H7 (cell line): ENCODE measurements at regions not wholly inside any gene's neighbourhood (a gene's known extent, or its start where the extent isn't known, plus 50 kb on each side); places are given as distances from the start of the nearest gene placed in this dataset.
A peak's percentile ranks its signal among the peaks of the same experiment; 100 is the strongest.

Experiments
- DNase-seq: peaks from one replicate; pipeline ENCODE4 v3.0.0; 2012
- H3K27me3 ChIP-seq: 2 replicates; pipeline ENCODE4 v1.6.0; 2011; ENCODE audit warnings: mild to moderate bottlenecking, low read length; ENCODE audit not compliant: control insufficient read depth, insufficient read depth
- H3K36me3 ChIP-seq: replicated peaks from 2 replicates; pipeline ENCODE4 v1.5.1; 2011; ENCODE audit warnings: low read length; ENCODE audit not compliant: control insufficient read depth, insufficient read depth
- H3K4me3 ChIP-seq: 2 replicates; pipeline ENCODE4 v1.5.1; 2011; ENCODE audit warnings: low read depth, mild to moderate bottlenecking, control low read depth, low read length, moderate library complexity; ENCODE audit not compliant: insufficient read depth

- no peak for DNase-seq
- Histone ChIP-seq H3K36me3 (no peaks in the 10 kb centered on the region), H3K27me3 (no peaks in the 10 kb centered on the region), H3K4me3 (no peak overlapping the region)
These were observed 157.7 kb upstream of the DIPK2B start for GRCh38 chrX:45358392-45358791.

- Histone ChIP-seq H3K27me3 (no peaks in the 10 kb centered on the region), H3K36me3 (no peaks in the 10 kb centered on the region), H3K4me3 (no peak overlapping the region)
- no peak for DNase-seq
These were observed 152.8 kb upstream of the DIPK2B start for GRCh38 chrX:45353456-45353855.

- Histone ChIP-seq H3K4me3 (no peak overlapping the region), H3K36me3 (no peaks in the 10 kb centered on the region), H3K27me3 (no peaks in the 10 kb centered on the region)
- no peak for DNase-seq
These were observed 151.9 kb upstream of the DIPK2B start for GRCh38 chrX:45352611-45353010.

- H3K27me3 ChIP-seq = no peaks in the 10 kb centered on the region
- DNase-seq = no peak
- no peak overlapping the region for H3K4me3 ChIP-seq
- H3K36me3 ChIP-seq = no peaks in the 10 kb centered on the region
These were observed 150.8 kb upstream of the DIPK2B start for GRCh38 chrX:45351478-45351877.

GRCh38 chrX:45348296-45348695, 147.6 kb upstream of the DIPK2B start:
- Histone ChIP-seq H3K36me3 (no peaks in the 10 kb centered on the region), H3K27me3 (no peaks in the 10 kb centered on the region), H3K4me3 (no peak overlapping the region)
- DNase-seq = no peak

GRCh38 chrX:45347877-45348276, 147.2 kb upstream of the DIPK2B start:
- Histone ChIP-seq H3K4me3 (no peak overlapping the region), H3K36me3 (no peaks in the 10 kb centered on the region), H3K27me3 (no peaks in the 10 kb centered on the region)
- DNase-seq = no peak

GRCh38 chrX:45344594-45344993, 143.9 kb upstream of the DIPK2B start:
- H3K36me3 ChIP-seq = no peaks in the 10 kb centered on the region
- no peak overlapping the region for H3K4me3 ChIP-seq
- no peak for DNase-seq
- no peaks in the 10 kb centered on the region for H3K27me3 ChIP-seq

- DNase-seq = no peak
- Histone ChIP-seq H3K4me3 (no peak overlapping the region), H3K36me3 (no peaks in the 10 kb centered on the region), H3K27me3 (no peaks in the 10 kb centered on the region)
These were observed 128.5 kb upstream of the DIPK2B start for GRCh38 chrX:45329217-45329616.

- Histone ChIP-seq H3K4me3 (no peak overlapping the region), H3K27me3 (no peaks in the 10 kb centered on the region), H3K36me3 (no peaks in the 10 kb centered on the region)
- DNase-seq = no peak
These were observed 124.3 kb upstream of the DIPK2B start for GRCh38 chrX:45324941-45325340.

GRCh38 chrX:45323387-45323786, 122.7 kb upstream of the DIPK2B start:
- Histone ChIP-seq H3K4me3 (no peak overlapping the region), H3K27me3 (no peaks in the 10 kb centered on the region), H3K36me3 (no peaks in the 10 kb centered on the region)
- DNase-seq = no peak

GRCh38 chrX:45322820-45323219, 122.1 kb upstream of the DIPK2B start:
- no peak overlapping the region for H3K4me3 ChIP-seq
- no peak for DNase-seq
- H3K27me3 ChIP-seq = no peaks in the 10 kb centered on the region
- H3K36me3 ChIP-seq = no peaks in the 10 kb centered on the region

- DNase-seq = peak; percentile 1
- Histone ChIP-seq H3K4me3 (no peak overlapping the region), H3K36me3 (no peaks in the 10 kb centered on the region), H3K27me3 (no peaks in the 10 kb centered on the region)
These were observed 121.7 kb upstream of the DIPK2B start for GRCh38 chrX:45322382-45322781.

- no peak for DNase-seq
- Histone ChIP-seq H3K27me3 (no peaks in the 10 kb centered on the region), H3K36me3 (no peaks in the 10 kb centered on the region), H3K4me3 (no peak overlapping the region)
These were observed 119.5 kb upstream of the DIPK2B start for GRCh38 chrX:45320191-45320590.

- Histone ChIP-seq H3K4me3 (no peak overlapping the region), H3K27me3 (no peaks in the 10 kb centered on the region), H3K36me3 (no peaks in the 10 kb centered on the region)
- no peak for DNase-seq
These were observed 109.1 kb upstream of the DIPK2B start for GRCh38 chrX:45309801-45310200.

- DNase-seq = no peak
- no peaks in the 10 kb centered on the region for H3K27me3 ChIP-seq
- no peak overlapping the region for H3K4me3 ChIP-seq
- H3K36me3 ChIP-seq = no peaks in the 10 kb centered on the region
These were observed 108.4 kb upstream of the DIPK2B start for GRCh38 chrX:45309096-45309495.

GRCh38 chrX:45306794-45307193, 106.1 kb upstream of the DIPK2B start:
- no peak for DNase-seq
- Histone ChIP-seq H3K27me3 (no peaks in the 10 kb centered on the region), H3K4me3 (no peak overlapping the region), H3K36me3 (no peaks in the 10 kb centered on the region)
